ENCODE measurements at regions not wholly inside any gene's neighbourhood (a gene's known extent, or its start where the extent isn't known, plus 50 kb on each side); places are given as distances from the start of the nearest gene placed in this dataset.
A peak's percentile ranks its signal among the peaks of the same experiment; 100 is the strongest.

DNA sequence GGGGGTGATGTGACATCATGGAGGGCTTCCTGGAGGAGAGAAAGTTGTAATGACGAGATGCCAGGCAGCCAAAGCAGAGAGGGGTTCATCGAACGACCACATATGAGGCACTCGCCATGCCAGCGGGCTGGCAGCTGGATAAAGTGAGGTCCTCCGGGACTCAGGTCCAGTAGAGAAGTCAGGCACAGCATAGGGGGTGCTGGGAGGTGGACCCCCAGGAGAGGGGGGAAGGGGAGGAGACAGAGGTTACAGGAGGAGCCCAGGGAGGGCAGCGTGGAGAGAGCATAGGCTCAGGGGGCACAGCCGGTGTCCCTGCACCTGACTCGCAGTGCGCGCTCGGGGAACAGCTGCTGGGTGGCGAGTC is 174.7 kb downstream of the BMP7 start:
- DNase-seq, result no peak
- Histone ChIP-seq H3K27me3 (ENCODE audit: insufficient read depth, low read depth, severe bottlenecking) (peaks cover 10% of the 10 kb centered on the region), H3K4me3 (ENCODE audit: low read depth, low read length) (no peak overlapping the region), H3K27ac (no peak overlapping the region), H3K36me3 (no peaks in the 10 kb centered on the region), H3K9me3 (ENCODE audit: severe bottlenecking) (peaks cover 4% of the 10 kb centered on the region)
- TF ChIP-seq, protein P1, sequence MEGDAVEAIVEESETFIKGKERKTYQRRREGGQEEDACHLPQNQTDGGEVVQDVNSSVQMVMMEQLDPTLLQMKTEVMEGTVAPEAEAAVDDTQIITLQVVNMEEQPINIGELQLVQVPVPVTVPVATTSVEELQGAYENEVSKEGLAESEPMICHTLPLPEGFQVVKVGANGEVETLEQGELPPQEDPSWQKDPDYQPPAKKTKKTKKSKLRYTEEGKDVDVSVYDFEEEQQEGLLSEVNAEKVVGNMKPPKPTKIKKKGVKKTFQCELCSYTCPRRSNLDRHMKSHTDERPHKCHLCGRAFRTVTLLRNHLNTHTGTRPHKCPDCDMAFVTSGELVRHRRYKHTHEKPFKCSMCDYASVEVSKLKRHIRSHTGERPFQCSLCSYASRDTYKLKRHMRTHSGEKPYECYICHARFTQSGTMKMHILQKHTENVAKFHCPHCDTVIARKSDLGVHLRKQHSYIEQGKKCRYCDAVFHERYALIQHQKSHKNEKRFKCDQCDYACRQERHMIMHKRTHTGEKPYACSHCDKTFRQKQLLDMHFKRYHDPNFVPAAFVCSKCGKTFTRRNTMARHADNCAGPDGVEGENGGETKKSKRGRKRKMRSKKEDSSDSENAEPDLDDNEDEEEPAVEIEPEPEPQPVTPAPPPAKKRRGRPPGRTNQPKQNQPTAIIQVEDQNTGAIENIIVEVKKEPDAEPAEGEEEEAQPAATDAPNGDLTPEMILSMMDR (IDR thresholded peaks at IDR 0.05; ENCODE audit: low read depth, low read length), result no peak

DNA sequence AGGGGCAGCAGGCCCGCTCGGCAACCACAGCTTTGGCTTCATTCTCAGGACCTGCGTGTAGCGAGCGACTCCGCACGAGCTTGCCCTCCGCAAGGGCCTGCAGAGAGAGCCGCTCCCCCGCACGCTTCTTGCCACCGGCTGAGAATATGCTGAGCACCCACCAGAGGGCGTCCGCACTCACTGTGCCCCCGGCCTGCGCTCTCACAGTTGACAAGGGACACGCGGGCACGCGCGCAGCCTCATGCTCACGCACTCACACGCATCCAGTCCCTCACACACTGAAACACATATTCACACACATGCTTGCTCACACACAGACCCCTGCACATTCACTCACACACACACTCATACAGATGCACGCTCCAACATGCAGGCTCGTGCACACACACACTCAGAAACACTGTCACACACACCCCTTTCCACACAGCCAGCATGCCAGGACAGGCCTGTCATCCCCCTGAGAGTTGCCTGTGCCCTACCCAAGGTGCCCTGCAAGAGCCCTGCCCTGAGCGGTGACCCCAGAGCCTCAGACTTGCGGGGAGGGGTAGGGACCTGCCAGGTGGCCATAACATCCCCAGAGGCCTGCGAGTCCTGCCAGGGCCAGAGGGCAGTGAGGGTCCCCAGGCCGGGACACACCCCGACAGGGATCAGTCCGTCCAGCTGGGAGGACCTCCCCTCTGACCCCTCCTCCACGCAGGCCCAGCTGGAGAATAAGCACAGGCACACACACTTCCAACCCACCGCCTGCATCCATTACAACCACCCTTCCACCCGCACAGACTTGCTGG is 174.1 kb downstream of the BMP7 start:
- Histone ChIP-seq H3K9me3 (ENCODE audit: severe bottlenecking) (peaks cover 4% of the 10 kb centered on the region), H3K4me3 (ENCODE audit: low read depth, low read length) (no peak overlapping the region), H3K27ac (no peak overlapping the region), H3K36me3 (no peaks in the 10 kb centered on the region), H3K27me3 (ENCODE audit: insufficient read depth, low read depth, severe bottlenecking) (peaks cover 9% of the 10 kb centered on the region)
- DNase-seq, result peak; percentile 71
- TF ChIP-seq, protein P1 (IDR thresholded peaks at IDR 0.05; ENCODE audit: low read depth, low read length), result peak; percentile 93

DNA sequence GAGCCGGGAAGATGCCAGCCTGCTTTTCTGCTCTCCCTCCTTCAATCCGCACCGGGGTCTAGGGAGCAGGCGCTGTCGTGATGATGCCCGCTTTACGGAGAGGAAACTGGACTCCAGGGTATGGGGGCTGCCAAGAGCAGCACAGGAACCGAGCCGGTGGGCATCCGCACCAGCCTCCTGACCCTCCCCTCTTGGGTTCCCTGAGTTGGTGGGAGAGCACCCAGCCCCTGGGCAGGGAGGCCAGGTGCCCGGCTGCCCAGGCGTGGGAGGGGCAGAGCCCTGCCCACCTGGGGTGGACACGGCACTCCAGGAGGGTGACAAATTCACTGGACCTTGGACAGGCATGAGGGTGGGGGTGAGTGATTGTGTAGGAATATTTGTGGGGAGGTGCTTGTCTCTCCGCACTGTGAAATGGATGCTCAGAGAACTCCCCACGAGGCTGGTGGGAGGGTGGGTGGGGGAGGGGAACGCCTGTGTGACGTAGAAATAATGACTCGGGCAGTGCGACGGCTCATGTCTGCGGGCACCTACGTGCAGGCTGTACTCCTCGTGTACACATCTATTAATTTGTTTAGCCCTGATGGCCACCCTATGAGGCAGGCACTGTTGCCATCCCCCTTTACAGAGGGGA is 173.4 kb downstream of the BMP7 start:
- TF ChIP-seq, protein P1 (IDR thresholded peaks at IDR 0.05; ENCODE audit: low read depth, low read length), result no peak
- Histone ChIP-seq H3K27me3 (ENCODE audit: insufficient read depth, low read depth, severe bottlenecking) (peaks cover 5% of the 10 kb centered on the region), H3K9me3 (ENCODE audit: severe bottlenecking) (no peaks in the 10 kb centered on the region), H3K36me3 (no peaks in the 10 kb centered on the region), H3K27ac (no peak overlapping the region), H3K4me3 (ENCODE audit: low read depth, low read length) (no peak overlapping the region)
- no peak for DNase-seq

DNA sequence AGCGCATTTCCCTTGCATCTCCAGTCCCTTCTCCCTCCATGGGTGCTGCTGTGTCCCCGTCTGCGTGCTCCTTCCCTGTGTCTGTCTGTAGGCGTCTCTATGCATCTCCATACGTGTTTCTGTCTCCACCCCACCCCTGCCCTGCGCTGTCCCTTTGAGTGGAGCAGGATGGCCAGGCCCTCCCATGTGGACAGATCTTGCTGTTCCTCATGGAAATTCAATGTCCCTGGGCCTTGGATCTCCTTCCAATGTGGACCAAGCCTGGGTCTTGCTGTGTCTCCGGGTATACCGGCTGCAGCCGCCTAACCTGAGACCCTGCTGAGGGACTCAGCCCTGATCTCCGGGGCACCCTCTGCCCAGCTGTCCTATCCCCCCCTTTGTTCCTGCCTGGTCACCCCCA is 172.7 kb downstream of the BMP7 start:
- H3K27me3 ChIP-seq (ENCODE audit: insufficient read depth, low read depth, severe bottlenecking), result peaks cover 4% of the 10 kb centered on the region
- H3K27ac ChIP-seq, result no peak overlapping the region
- H3K4me3 ChIP-seq (ENCODE audit: low read depth, low read length), result no peak overlapping the region
- no peaks in the 10 kb centered on the region for H3K9me3 ChIP-seq (ENCODE audit: severe bottlenecking)
- DNase-seq, result no peak
- TF ChIP-seq, protein P1 (IDR thresholded peaks at IDR 0.05; ENCODE audit: low read depth, low read length), result no peak
- H3K36me3 ChIP-seq, result no peaks in the 10 kb centered on the region

DNA sequence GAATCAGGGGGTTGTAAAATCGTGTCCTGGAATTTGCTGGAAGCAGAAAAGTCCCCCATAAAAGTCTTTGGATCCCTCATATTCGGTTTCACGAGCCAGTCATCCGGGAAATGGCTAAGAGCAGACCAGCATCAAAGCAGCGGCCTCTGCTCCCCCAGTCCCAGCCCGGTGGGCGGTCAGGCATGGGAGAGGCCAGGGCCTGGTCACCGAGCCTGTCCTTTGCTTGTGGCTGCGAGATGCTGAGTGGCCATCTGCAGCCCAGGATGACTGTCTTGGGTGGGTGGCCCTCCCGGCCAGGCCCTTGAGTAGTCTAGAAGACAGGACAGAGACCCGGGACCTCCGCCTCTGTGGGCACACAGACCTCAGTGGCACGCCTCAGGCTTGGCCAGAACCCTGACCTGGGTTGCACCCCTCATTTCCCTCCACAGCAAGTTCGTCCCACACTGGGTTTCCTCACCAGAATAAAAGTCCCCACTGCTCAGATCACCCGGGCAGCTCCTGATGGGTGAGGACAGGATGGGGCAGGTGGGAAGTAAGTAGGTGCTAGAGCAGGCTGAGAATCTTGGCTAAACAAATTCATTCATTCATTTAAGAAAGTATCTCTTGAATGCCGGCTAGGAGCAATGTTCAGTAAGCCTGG is 172.1 kb downstream of the BMP7 start:
- no peak for DNase-seq
- Histone ChIP-seq H3K27me3 (ENCODE audit: insufficient read depth, low read depth, severe bottlenecking) (peaks cover 4% of the 10 kb centered on the region), H3K36me3 (no peaks in the 10 kb centered on the region), H3K27ac (no peak overlapping the region), H3K9me3 (ENCODE audit: severe bottlenecking) (no peaks in the 10 kb centered on the region), H3K4me3 (ENCODE audit: low read depth, low read length) (no peak overlapping the region)
- TF ChIP-seq, protein P1 (IDR thresholded peaks at IDR 0.05; ENCODE audit: low read depth, low read length), result no peak

All from WERI-Rb-1 (cell line).